Pancreas (tissue), 10 donors: ENCODE measurements at regions not wholly inside any gene's neighbourhood (a gene's known extent, or its start where the extent isn't known, plus 50 kb on each side); places are given as distances from the start of the nearest gene placed in this dataset.
A peak's percentile ranks its signal among the peaks of the same experiment; 100 is the strongest.

Experiments
- ATAC-seq, 4 donors: fragments of 200-7000 bp; cut with Tn5 transposase; one replicate each; pipeline versions ENCODE4 v1.8.0 to v1.9.1; 2020; ENCODE audit warnings: mild to moderate bottlenecking in 4 of 4, moderate library complexity in 4 of 4
- DNase-seq, 6 donors: peaks; one replicate each; pipeline ENCODE4 v3.0.0-alpha.2; 2020
- FAIRE-seq: peaks from 2 replicates; lab custom pipeline; 2012; peaks lifted over from hg19 to GRCh38; lab: Jason Lieb, UNC
- H3K27ac ChIP-seq, 4 donors: fragments of 200-600 bp; sonication (generic); 1 replicate in 3 of 4; 2 replicates in 1 of 4; pipeline versions ENCODE4 v1.5.0 to v1.8.0; 2020
- H3K27me3 ChIP-seq, 4 donors: fragments of 200-600 bp; one replicate each; pipeline ENCODE4 v1.8.0; 2021
- H3K36me3 ChIP-seq, 3 donors: fragments of 200-600 bp; sonication (generic) in 1 of 3; one replicate each; pipeline versions ENCODE4 v1.5.0 to v1.8.0; 2020 to 2021
- H3K4me1 ChIP-seq, 3 donors: fragments of 200-600 bp; one replicate each; pipeline ENCODE4 v1.8.0; 2021
- H3K4me3 ChIP-seq, 4 donors: fragments of 200-600 bp; sonication (generic) in 2 of 4; one replicate each; pipeline versions ENCODE4 v1.5.0 to v1.8.0; 2020 to 2021
- H3K9me3 ChIP-seq, 4 donors: fragments of 200-600 bp; one replicate each; pipeline ENCODE4 v1.8.0; 2021
- CTCF ChIP-seq, 4 donors: fragments of 200-600 bp; sonication (generic) in 3 of 4; IDR thresholded peaks; one replicate each; pipeline versions ENCODE4 v1.5.0 to v1.8.0; 2021; ENCODE audit warnings: antibody characterized with exemption in 4 of 4
- WGBS, 2 donors: extraction: QIAGEN DNeasy Blood & Tissue Kit; methylation state at CpG; one replicate each; pipeline ENCODE4 v1.1.7; 2013; 5-methylcytosine and 5-hydroxymethylcytosine counted together
- intact Hi-C, 3 donors: fragments of 100-400 bp; cut with DNase I; formaldehyde crosslinking; loops; one replicate each; pipeline versions ENCODE4 v1.11.1 to v1.14.2; 2022
- donor health status: healthy with polysubstance abuse.
- donor health status: DM: no; HTN: no; CAD: no; lungs with moderate emphysema.
- donor health status: DM: no; HTN: no; CAD: no.
- donor health status: control.
- donor health status: control.
- donor health status: Bipolar disorder and iron deficiency.
- donor health status: DM: yes; HTN: yes; CAD: no.
- donor health status: DM: no; HTN: no; CAD: no.
- donor health status: DM: no; HTN: no; CAD: no.
- donor health status: DM: yes; HTN: yes; CAD: no.

- no peak for ATAC-seq
- WGBS, 2 donors: 51 to 66% methylated on average over 2 of the region's 2 CpGs
- H3K9me3 ChIP-seq: no peaks in the 10 kb centered on the region
- intact Hi-C loops: no loop called here
- DNase-seq: no peak
- no peaks in the 10 kb centered on the region for H3K27me3 ChIP-seq
- no peaks in the 10 kb centered on the region for H3K4me1 ChIP-seq
- no peak overlapping the region for H3K27ac ChIP-seq
- no peak overlapping the region for H3K4me3 ChIP-seq
- no peak for FAIRE-seq
- no peaks in the 10 kb centered on the region for H3K36me3 ChIP-seq
- no peak for TF ChIP-seq CTCF (IDR thresholded peaks at IDR 0.05)
Observed at GRCh38 chrX:10380300-10380699, 223.5 kb downstream of the CLCN4 start.

GRCh38 chrX:10381193-10381592 lies 224.4 kb downstream of the CLCN4 start:
- no peaks in the 10 kb centered on the region for H3K36me3 ChIP-seq
- H3K4me1 ChIP-seq: no peaks in the 10 kb centered on the region
- intact Hi-C loops: no loop called here
- DNase-seq: no peak
- peaks cover 0 to 1% (median 0%) of the 10 kb centered on the region in 4 donors for H3K27me3 ChIP-seq
- H3K27ac ChIP-seq: no peak overlapping the region
- no peak for FAIRE-seq
- H3K9me3 ChIP-seq: no peaks in the 10 kb centered on the region
- ATAC-seq: no peak
- no peak for TF ChIP-seq CTCF (IDR thresholded peaks at IDR 0.05)
- WGBS, 2 donors: 32 to 36% methylated on average over 1 of the region's 1 CpG
- no peak overlapping the region for H3K4me3 ChIP-seq

GRCh38 chrX:10387011-10387410 lies 230.2 kb downstream of the CLCN4 start:
- FAIRE-seq: no peak
- Histone ChIP-seq H3K4me1 (no peaks in the 10 kb centered on the region), H3K4me3 (no peak overlapping the region), H3K36me3 (no peaks in the 10 kb centered on the region), H3K27me3 (peaks cover 0 to 15% (median 0%) of the 10 kb centered on the region in 4 donors), H3K9me3 (no peaks in the 10 kb centered on the region), H3K27ac (no peak overlapping the region)
- 0 to 21% methylated on average over 1 of the region's 1 CpG for WGBS, 2 donors
- no peak for ATAC-seq
- no peak for DNase-seq
- intact Hi-C loops: no loop called here
- no peak for TF ChIP-seq CTCF (IDR thresholded peaks at IDR 0.05)

- intact Hi-C loops: no loop called here
- 38 to 44% methylated on average over 4 of the region's 4 CpGs for WGBS, 2 donors
- no peaks in the 10 kb centered on the region for H3K4me1 ChIP-seq
- no peak for TF ChIP-seq CTCF (IDR thresholded peaks at IDR 0.05)
- no peaks in the 10 kb centered on the region for H3K36me3 ChIP-seq
- DNase-seq (no peak), FAIRE-seq (peak; percentile 81), ATAC-seq (no peak)
- no peak overlapping the region for H3K27ac ChIP-seq
- H3K9me3 ChIP-seq: no peaks in the 10 kb centered on the region
- no peak overlapping the region for H3K4me3 ChIP-seq
- H3K27me3 ChIP-seq: peaks cover 0 to 15% (median 0%) of the 10 kb centered on the region in 4 donors
Observed at GRCh38 chrX:10390187-10390586, 230.2 kb downstream of the MID1 start.

- Histone ChIP-seq H3K9me3 (no peaks in the 10 kb centered on the region), H3K4me1 (no peaks in the 10 kb centered on the region), H3K27me3 (peaks cover 0 to 8% (median 0%) of the 10 kb centered on the region in 4 donors), H3K36me3 (no peaks in the 10 kb centered on the region), H3K4me3 (no peak overlapping the region), H3K27ac (no peak overlapping the region)
- no peak for ATAC-seq
- WGBS, 2 donors: 73 to 78% methylated on average over 3 of the region's 3 CpGs
- intact Hi-C loops: no loop called here
- no peak for TF ChIP-seq CTCF (IDR thresholded peaks at IDR 0.05)
- FAIRE-seq: no peak
- no peak for DNase-seq
Observed at GRCh38 chrX:10393241-10393640, 227.1 kb downstream of the MID1 start.
